ENCODE measurements at regions not wholly inside any gene's neighbourhood (a gene's known extent, or its start where the extent isn't known, plus 50 kb on each side); places are given as distances from the start of the nearest gene placed in this dataset.

- TF ChIP-seq CTCF (IDR thresholded peaks at IDR 0.05) (no peak), EP300 (IDR thresholded peaks at IDR 0.05) (no peak)
Observed at GRCh38 chr7:29622335-29623265, 59.0 kb downstream of the PRR15 start.
